HK-2 (cell line): ENCODE measurements at regions not wholly inside any gene's neighbourhood (a gene's known extent, or its start where the extent isn't known, plus 50 kb on each side); places are given as distances from the start of the nearest gene placed in this dataset.
A peak's percentile ranks its signal among the peaks of the same experiment; 100 is the strongest.

Experiments used
- DNase-seq: peaks from one replicate; pipeline ENCODE4 v3.0.0-alpha.2; 2018; ENCODE audit not compliant: unreplicated experiment

DNA sequence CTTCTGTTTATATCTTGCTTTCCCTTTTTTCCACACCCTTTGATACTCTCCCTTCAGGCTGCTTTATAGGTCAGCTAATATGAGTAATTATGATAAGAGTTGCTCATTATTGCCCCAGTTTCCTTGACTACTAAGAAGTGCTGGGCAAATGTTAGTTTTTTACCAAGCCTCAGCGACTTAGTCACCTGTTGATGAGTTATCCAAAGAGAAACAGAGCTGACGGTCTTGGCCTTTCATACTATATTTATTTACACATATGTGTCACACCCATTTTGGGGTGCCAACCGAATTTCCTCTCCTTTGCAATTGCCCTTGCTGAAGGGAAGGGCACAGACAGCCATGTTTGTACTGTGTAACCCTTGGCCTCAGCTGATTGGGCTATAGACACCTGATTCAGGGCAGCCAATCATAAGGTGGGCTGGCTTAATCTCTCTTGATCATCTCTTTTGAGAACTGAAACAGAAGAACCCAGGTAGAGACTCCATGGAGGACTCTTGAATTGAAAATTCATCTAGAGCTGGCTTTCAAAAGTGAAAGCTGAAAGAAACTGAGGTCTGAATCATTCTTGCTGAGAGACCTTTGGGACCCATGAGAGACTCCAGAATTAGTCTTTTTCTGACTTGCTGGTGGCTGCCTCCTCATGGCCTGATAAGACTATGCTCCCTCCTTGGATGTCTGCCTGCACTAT is 111.7 kb upstream of the RPS6KA3 start:
- no peak for DNase-seq

- DNase-seq, result no peak
These were observed 108.3 kb upstream of the RPS6KA3 start for GRCh38 chrX:20374900-20375438.

GRCh38 chrX:20374450-20374849 is 107.7 kb upstream of the RPS6KA3 start:
- DNase-seq, result no peak

DNA sequence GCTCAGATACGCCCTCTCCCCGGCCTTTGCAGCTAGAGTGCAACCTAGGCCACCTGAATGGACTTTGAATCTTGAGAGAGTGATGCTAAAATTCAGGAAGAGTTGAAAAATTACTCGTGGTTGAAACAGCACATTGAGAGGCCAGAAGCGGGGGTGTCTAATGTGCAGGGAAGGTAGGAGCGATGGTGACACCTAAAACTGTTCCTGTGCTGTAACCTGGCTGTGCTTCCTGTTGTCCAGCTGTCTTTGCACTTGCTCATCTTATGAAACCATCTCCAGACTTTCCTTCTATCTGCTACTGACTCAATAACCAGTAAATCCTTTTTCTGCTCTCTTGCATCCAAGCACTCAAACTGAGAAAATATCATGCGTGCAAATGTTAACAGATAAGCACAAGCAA is 106.4 kb upstream of the RPS6KA3 start:
- no peak for DNase-seq

GRCh38 chrX:20372533-20372932 is 105.8 kb upstream of the RPS6KA3 start:
- DNase-seq, result no peak

- DNase-seq, result no peak
These were observed 102.8 kb upstream of the RPS6KA3 start for GRCh38 chrX:20369468-20369867.

- DNase-seq, result no peak
These were observed 97.5 kb upstream of the RPS6KA3 start for GRCh38 chrX:20364238-20364637.

DNA sequence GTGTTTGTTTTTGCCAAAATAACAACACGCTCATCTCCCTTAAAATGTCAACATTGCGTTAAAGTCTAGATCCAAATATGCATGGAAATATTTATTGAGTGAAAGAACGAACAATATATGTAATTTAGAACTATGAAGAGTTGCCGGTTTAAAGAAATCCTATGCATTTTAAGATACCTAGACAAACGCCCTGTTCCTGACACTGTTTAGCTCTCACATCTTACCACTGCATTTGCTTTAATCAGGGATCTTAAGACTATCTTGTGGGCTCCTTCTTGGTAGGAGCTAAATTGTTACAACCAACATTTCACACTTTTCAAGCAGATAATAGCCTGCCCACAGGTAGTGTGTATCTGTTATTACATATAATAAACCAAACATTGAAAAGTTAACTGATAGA is 96.6 kb upstream of the RPS6KA3 start:
- no peak for DNase-seq

DNA sequence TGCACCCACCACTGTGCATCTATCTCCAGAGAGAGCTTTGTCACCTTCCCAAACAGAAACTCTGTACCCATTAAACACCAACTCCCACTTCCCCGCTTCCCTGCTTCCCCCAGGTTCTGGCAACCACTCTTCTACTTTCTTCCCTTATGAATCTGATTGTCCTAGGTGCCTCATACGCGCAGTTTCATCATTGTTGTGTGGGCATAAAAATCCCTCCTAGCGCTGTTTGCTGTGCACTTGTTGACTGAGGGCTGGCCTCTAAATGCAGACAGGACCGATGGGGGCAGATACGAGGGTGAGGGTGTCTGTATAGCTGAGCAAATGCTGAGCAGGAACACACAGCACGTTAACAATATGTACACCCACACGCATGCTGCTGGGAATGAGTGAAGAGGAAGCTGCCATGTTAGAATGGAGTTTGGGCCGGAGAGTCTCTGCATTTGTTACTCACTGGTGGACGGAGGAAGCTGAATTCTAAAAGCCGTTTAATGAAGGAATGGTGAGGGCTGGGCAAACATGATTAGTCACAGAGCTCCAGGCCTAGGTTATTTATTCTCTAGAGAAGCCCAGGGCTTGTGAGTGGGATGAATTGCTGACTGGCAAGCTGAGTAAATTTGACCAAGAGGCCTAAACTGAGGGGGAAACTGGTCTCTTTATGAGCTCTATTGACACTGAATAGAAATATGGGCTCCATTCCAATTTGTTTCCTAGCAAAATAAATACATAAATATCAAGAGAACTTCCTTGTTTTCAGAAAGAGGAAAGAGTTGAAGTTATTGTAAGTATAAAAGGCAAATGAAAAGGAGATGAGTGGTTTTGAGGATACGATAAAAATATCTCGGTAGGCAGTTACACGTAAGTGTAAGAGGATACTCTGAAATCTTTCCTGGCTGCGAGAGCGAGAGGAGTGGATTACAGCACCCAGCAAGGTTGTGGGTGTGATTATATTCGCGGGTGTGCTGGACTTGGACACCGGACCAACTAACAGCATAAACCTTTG is 95.9 kb upstream of the RPS6KA3 start:
- peak; percentile 52 for DNase-seq

- DNase-seq, result no peak
These were observed 95.2 kb upstream of the RPS6KA3 start for GRCh38 chrX:20361890-20362262.

GRCh38 chrX:20361081-20361889 is 94.6 kb upstream of the RPS6KA3 start:
- no peak for DNase-seq

DNA sequence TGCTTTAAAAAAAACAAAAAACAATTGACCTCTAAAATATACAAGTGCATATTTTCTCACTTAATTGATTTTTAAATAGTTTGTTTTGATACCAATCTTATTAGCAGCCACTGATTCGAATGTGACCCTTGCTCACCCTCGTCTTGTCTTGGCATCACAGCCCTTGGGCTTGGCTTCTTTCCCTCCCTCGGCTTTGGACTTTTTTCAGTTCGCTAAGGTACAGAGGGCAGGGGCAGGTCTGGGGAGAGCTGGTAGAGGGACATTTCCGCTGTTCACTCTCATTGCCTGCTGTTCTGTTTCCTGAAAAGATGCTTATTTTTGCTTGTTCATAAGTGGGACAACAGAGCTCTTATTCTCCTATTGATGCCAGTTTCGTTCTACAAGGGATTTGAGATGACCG is 88.5 kb upstream of the RPS6KA3 start:
- DNase-seq, result no peak

- DNase-seq, result no peak
These were observed 87.8 kb upstream of the RPS6KA3 start for GRCh38 chrX:20354505-20354904.

- DNase-seq, result no peak
These were observed 86.2 kb upstream of the RPS6KA3 start for GRCh38 chrX:20352935-20353336.

GRCh38 chrX:20352504-20352903 is 85.8 kb upstream of the RPS6KA3 start:
- no peak for DNase-seq

DNA sequence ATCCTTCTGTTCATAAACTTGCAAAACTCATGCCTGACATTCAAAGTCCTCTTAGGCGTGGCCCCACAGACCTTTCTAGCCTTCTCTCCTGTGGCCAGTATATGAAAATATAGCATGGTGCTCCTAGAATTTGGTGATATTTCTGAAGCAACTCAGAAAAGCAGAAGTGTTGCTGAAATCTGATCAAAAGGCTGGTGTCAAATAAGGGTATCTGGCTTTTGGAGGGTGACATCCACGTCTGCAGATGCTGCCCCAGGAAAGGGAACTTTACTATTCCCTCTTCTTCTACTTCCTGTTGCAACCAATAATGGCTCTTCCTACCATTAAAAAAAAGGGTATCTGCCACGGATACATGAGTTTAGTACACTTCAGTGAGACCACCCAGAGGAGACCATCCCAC is 83.9 kb upstream of the RPS6KA3 start:
- DNase-seq, result no peak

DNA sequence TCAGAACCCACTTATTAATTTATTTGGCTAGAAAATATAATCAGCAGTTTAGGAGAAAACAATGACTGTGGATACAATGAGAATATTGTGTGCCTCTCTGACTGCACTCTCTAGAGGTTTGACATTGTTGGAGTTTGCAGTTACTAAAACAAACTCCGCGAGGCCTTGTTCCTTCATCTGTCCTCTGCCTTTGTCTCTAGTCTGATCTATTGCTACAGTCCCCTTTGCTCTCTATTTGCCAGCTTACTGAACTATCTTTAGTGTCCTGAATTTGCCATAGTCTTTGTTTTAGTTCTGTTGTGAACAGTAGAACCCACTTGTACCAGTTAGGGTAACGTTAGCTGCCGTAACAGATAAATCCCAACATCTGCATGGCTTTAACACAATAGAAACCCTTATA is 81.4 kb upstream of the RPS6KA3 start:
- DNase-seq, result no peak

DNA sequence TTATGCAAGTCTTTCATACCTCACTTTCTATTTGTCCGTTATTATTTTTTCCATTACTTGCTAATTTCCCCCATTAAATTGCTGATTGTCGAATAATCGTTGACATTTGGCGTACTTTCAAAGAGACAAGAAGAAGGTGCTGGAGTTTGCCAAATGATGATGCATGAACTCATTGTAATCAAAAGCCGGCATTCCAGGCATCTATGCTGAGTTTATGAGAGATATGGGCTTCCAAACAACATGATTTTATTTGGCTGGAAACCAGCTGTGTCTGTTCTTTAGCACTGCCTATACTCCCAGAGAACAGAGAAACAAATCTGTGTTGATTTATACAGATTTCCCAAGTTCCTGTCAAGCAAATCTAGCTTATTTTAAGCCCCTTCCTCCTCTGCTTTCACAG is 80.8 kb upstream of the RPS6KA3 start:
- no peak for DNase-seq

DNA sequence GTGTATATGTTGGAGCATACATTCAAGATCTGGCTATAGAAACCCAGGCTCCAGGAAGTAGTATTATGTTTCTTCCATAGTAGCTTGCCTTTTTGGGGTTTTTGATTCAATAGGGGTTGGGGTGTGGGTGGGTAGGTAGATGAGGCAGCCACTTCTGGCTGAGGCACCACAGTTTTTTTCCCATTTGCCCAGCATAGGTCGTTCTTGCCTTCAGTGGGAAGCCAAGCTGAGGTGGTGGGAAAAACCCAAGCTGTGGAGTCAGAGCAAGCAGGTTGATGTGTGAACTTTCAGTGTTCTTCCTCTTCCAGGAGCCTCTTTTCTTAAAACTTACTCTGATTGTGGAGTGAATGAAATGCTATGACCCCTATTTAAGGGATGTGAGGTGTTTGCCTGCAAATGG is 67.0 kb upstream of the RPS6KA3 start:
- no peak for DNase-seq

- DNase-seq, result no peak
These were observed 63.8 kb upstream of the RPS6KA3 start for GRCh38 chrX:20330545-20330944.

DNA sequence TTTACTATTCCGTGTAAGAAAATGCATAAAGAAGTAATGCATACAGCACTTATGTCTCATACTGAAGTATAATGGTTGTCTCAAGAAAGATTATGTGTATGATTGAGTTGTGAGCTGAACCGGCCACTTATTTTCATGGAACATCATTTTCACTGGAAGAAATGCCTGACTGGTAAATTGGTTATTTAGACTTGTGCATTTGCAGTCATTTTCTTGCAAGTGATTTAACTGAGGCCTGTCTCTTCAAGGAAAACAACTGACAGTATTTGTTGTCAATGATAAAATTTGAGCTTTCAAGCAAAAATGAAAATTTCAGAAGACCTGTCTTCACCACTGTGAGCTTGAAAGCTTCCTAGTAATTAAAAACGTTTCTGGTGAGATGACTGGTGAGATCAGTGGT is 62.7 kb upstream of the RPS6KA3 start:
- no peak for DNase-seq

DNA sequence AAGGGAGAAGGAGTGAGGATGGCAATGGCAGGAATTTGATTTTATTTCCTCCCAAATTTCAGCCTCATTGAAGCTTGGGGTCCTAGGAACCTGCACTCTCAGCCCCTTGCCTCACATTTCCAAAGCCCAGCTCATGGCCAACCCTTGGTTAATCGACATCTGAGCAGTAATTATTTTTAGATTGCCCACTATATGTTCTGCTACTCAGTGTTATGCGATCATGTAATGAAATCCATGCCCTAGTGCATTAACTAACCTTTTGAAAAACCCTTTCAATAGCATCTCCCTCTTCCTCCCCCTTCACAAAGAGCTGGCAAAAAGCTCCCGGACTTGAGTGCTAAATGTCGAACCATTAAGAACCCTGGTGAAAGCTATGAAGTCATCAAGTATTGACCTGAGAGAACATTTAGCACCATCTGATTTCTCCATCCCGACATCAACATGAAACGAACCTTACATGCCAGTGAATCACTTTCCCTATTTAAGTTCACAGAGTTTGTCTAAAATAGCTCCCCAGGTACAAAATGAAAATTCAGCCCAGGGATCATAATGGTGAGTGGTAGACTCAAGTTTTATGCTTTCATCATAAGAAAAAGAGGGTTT is 59.2 kb upstream of the RPS6KA3 start:
- no peak for DNase-seq
